GM23248 (cell line): ENCODE measurements at regions not wholly inside any gene's neighbourhood (a gene's known extent, or its start where the extent isn't known, plus 50 kb on each side); places are given as distances from the start of the nearest gene placed in this dataset.

Experiments used
- EZH2 ChIP-seq: fragments of 200-600 bp; sonication (generic); IDR thresholded peaks from 2 replicates; pipeline ENCODE4 v1.6.1; 2018; ENCODE audit warnings: antibody characterized with exemption, mild to moderate bottlenecking; ENCODE audit not compliant: insufficient read depth, poor library complexity, severe bottlenecking
- EZH2phosphoT487 ChIP-seq: fragments of 200-600 bp; sonication (generic); IDR thresholded peaks from 2 replicates; pipeline ENCODE4 v1.6.1; 2018; ENCODE audit warnings: antibody characterized with exemption, moderate library complexity, mild to moderate bottlenecking, low read depth; ENCODE audit not compliant: insufficient read depth

DNA sequence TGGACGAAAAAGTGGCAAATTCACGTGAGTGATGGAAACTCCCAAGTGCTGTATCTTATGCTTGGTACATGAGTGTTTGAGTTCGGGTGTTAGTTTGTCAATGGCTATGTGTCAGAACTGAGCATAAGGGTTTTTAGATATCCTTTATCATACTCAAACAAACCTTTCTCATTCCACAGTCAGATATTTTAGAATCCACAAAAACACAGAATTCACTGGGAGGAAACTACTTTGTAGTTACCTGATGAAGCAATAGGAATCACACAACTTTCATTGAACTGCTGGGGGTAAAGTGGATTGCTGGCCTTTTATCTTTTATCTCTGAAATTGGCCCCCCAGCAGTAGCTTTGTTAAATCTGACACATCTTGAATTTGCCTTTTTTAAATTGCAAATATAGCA is 64.0 kb downstream of the DKK1 start:
- no peak for TF ChIP-seq EZH2
- no peak for TF ChIP-seq EZH2phosphoT487
